ENCODE measurements at regions not wholly inside any gene's neighbourhood (a gene's known extent, or its start where the extent isn't known, plus 50 kb on each side); places are given as distances from the start of the nearest gene placed in this dataset.

- TF ChIP-seq, protein P1, sequence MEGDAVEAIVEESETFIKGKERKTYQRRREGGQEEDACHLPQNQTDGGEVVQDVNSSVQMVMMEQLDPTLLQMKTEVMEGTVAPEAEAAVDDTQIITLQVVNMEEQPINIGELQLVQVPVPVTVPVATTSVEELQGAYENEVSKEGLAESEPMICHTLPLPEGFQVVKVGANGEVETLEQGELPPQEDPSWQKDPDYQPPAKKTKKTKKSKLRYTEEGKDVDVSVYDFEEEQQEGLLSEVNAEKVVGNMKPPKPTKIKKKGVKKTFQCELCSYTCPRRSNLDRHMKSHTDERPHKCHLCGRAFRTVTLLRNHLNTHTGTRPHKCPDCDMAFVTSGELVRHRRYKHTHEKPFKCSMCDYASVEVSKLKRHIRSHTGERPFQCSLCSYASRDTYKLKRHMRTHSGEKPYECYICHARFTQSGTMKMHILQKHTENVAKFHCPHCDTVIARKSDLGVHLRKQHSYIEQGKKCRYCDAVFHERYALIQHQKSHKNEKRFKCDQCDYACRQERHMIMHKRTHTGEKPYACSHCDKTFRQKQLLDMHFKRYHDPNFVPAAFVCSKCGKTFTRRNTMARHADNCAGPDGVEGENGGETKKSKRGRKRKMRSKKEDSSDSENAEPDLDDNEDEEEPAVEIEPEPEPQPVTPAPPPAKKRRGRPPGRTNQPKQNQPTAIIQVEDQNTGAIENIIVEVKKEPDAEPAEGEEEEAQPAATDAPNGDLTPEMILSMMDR (conservative IDR thresholded peaks at IDR 0.05; ENCODE audit: low read depth, low read length): no peak
- H3K4me3 ChIP-seq (ENCODE audit: low read depth, low read length): no peak overlapping the region
- DNase-seq (ENCODE audit: low read depth): no peak
Observed at GRCh38 chr5:52728686-52729085, 59.0 kb upstream of the ITGA1 start.

DNA sequence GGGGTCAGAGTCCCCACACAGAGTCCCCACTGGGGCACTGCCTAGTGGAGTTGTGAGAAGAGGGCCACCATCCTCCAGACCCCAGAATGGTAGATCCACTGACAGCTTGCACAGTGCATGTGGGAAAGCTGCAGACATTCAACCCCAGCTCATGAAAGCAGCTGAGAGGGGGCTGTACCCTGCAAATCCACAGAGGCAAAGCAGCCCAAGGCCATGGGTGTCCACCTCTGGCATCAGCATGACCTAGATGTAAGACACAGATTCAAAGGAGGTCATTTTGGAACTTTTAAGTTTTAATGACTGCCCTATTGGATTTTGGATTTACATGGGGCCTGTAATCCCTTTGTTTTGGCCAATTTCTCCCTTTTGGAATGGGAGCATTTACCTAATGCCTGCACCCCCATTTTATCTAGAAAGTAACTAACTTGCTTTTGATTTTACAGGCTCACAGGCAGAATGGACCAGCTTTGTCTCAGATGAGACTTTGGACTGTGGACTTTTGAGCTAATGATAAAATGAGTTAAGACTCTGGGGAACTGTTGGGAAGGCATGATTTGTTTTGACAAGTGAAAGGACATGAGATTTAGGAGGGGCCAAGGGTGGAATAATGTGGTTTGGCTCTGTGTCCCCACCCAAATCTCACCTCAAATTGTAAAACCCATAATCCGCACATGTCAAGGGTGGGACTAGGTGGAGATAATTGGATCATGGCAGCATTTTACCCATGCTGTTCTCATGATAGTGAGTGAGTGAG, 56.3 kb upstream of the ITGA1 start:
- TF ChIP-seq, protein P1 (conservative IDR thresholded peaks at IDR 0.05; ENCODE audit: low read depth, low read length): no peak
- H3K4me3 ChIP-seq (ENCODE audit: low read depth, low read length): no peak overlapping the region
- no peak for DNase-seq (ENCODE audit: low read depth)

DNA sequence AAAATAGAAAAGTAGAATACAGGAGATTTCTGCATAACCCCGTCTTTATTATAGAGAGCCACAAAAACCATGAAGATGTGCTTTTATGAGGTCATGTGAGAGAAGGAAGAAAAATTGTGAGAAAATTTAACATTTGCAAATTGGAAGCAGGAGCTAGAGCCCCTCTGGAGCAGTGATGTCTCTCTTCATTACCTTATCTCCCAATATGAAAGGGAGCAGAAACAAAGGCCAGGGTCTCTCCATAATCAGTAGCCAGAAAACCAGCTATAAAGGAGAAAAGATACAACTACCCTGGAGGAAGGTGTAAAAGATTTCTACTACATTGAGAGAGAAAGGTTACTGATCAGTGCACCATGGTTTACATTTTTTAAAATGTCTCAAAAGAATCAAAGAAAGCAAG, 53.2 kb upstream of the ITGA1 start:
- TF ChIP-seq, protein P1 (conservative IDR thresholded peaks at IDR 0.05; ENCODE audit: low read depth, low read length): no peak

DNA sequence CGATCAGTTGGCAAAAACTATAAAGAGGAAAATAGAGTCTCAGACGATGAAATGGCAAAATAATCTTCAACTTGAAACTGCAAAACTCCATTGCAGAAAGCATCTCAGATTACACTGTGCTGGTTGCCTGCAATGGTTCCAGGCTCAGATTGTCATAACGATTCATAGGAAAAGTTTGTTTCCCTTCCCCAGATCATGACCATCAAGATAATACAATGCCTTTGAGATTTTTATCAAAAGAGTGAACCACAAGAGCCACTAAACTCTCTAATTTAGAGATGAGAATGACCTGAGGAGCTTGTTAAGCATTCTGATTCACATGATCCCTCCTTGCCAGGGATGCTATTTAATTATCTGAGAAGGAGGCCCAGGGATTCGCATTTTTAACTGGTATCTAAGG, 52.6 kb upstream of the ITGA1 start:
- H3K4me3 ChIP-seq (ENCODE audit: low read depth, low read length): no peak overlapping the region
- no peak for DNase-seq (ENCODE audit: low read depth)
- TF ChIP-seq, protein P1 (conservative IDR thresholded peaks at IDR 0.05; ENCODE audit: low read depth, low read length): no peak

More for the DNA sequence above, 53.2 kb upstream of the ITGA1 start:
- H3K4me3 ChIP-seq (ENCODE audit: low read depth, low read length): no peak overlapping the region
- DNase-seq (ENCODE audit: low read depth): no peak
